OCI-M1 (cell line): ENCODE measurements at regions not wholly inside any gene's neighbourhood (a gene's known extent, or its start where the extent isn't known, plus 50 kb on each side); places are given as distances from the start of the nearest gene placed in this dataset.

Experiments
- DNase-seq: peaks from one replicate; lab custom pipeline; 2025; lab: John Stamatoyannopoulos, UW

- no peak for DNase-seq
Observed at GRCh38 chr21:27257908-27258556, 291.1 kb upstream of the ADAMTS5 start.

GRCh38 chr21:27257226-27257625 lies 290.3 kb upstream of the ADAMTS5 start:
- no peak for DNase-seq

GRCh38 chr21:27251752-27252151 lies 284.9 kb upstream of the ADAMTS5 start:
- no peak for DNase-seq

GRCh38 chr21:27250366-27250765 lies 283.5 kb upstream of the ADAMTS5 start:
- no peak for DNase-seq

GRCh38 chr21:27248814-27249213 lies 281.9 kb upstream of the ADAMTS5 start:
- DNase-seq, result no peak

- no peak for DNase-seq
Observed at GRCh38 chr21:27246741-27247140, 279.9 kb upstream of the ADAMTS5 start.

- DNase-seq, result no peak
Observed at GRCh38 chr21:27244776-27245175, 277.9 kb upstream of the ADAMTS5 start.

GRCh38 chr21:27244352-27244751 lies 277.5 kb upstream of the ADAMTS5 start:
- no peak for DNase-seq

GRCh38 chr21:27240839-27241238 lies 274.0 kb upstream of the ADAMTS5 start:
- DNase-seq, result no peak

GRCh38 chr21:27233514-27234115 lies 266.7 kb upstream of the ADAMTS5 start:
- DNase-seq, result no peak

GRCh38 chr21:27225940-27226339 lies 259.1 kb upstream of the ADAMTS5 start:
- no peak for DNase-seq

- DNase-seq, result no peak
Observed at GRCh38 chr21:27225151-27225550, 258.3 kb upstream of the ADAMTS5 start.

- DNase-seq, result no peak
Observed at GRCh38 chr21:27224169-27224568, 257.3 kb upstream of the ADAMTS5 start.

GRCh38 chr21:27221077-27221476 lies 254.2 kb upstream of the ADAMTS5 start:
- no peak for DNase-seq

GRCh38 chr21:27220416-27220815 lies 253.5 kb upstream of the ADAMTS5 start:
- no peak for DNase-seq

GRCh38 chr21:27219068-27219467 lies 252.2 kb upstream of the ADAMTS5 start:
- no peak for DNase-seq

GRCh38 chr21:27213303-27213702 lies 246.4 kb upstream of the ADAMTS5 start:
- DNase-seq, result no peak

GRCh38 chr21:27212441-27212840 lies 245.6 kb upstream of the ADAMTS5 start:
- no peak for DNase-seq

- no peak for DNase-seq
Observed at GRCh38 chr21:27209546-27209945, 242.7 kb upstream of the ADAMTS5 start.

- no peak for DNase-seq
Observed at GRCh38 chr21:27206368-27206982, 239.6 kb upstream of the ADAMTS5 start.

GRCh38 chr21:27202301-27202700 lies 235.4 kb upstream of the ADAMTS5 start:
- DNase-seq, result no peak

GRCh38 chr21:27201197-27201596 lies 234.3 kb upstream of the ADAMTS5 start:
- no peak for DNase-seq

GRCh38 chr21:27196651-27197050 lies 229.8 kb upstream of the ADAMTS5 start:
- no peak for DNase-seq
